Lung (tissue), 11 donors: ENCODE measurements at regions not wholly inside any gene's neighbourhood (a gene's known extent, or its start where the extent isn't known, plus 50 kb on each side); places are given as distances from the start of the nearest gene placed in this dataset.

Experiments used
- ATAC-seq: fragments of 200-7000 bp; cut with Tn5 transposase; one replicate; pipeline ENCODE4 v1.9.1; 2020; ENCODE audit warnings: moderate number of reproducible peaks; ENCODE audit not compliant: insufficient read depth, low FRiP score
- DNase-seq, 3 donors: peaks; one replicate each; pipeline ENCODE4 v3.0.0-alpha.2; 2013 to 2017
- H3K27ac ChIP-seq, 2 donors: one replicate each; pipeline ENCODE4 v1.5.1; 2013; ENCODE audit warnings: mild to moderate bottlenecking in 2 of 2, moderate library complexity in 2 of 2, control low read depth in 1 of 2, inconsistent platforms in 1 of 2, low read depth in 1 of 2, low read length in 1 of 2
- H3K27me3 ChIP-seq, 3 donors: one replicate each; pipeline ENCODE4 v1.5.1; 2013; ENCODE audit warnings: low read length in 2 of 3; ENCODE audit not compliant: control insufficient read depth in 3 of 3, insufficient read depth in 3 of 3
- H3K36me3 ChIP-seq, 4 donors: one replicate each; pipeline ENCODE4 v1.5.1; 2013; ENCODE audit warnings: low read length in 4 of 4, mild to moderate bottlenecking in 1 of 4, moderate library complexity in 1 of 4; ENCODE audit not compliant: control insufficient read depth in 4 of 4, insufficient read depth in 4 of 4
- H3K4me1 ChIP-seq, 5 donors: one replicate each; pipeline ENCODE4 v1.5.1; 2013; ENCODE audit warnings: low read length in 5 of 5, mild to moderate bottlenecking in 2 of 5, moderate library complexity in 1 of 5; ENCODE audit not compliant: control insufficient read depth in 5 of 5, insufficient read depth in 5 of 5
- H3K4me3 ChIP-seq: one replicate; pipeline ENCODE4 v1.5.1; 2013; ENCODE audit warnings: mild to moderate bottlenecking, control low read depth, moderate library complexity
- H3K9ac ChIP-seq, 2 donors: one replicate each; pipeline ENCODE4 v1.5.1; 2013; ENCODE audit warnings: low read length in 2 of 2, control low read depth in 1 of 2; ENCODE audit not compliant: insufficient read depth in 1 of 2
- H3K9me3 ChIP-seq, 4 donors: one replicate each; pipeline ENCODE4 v1.5.1; 2013; ENCODE audit warnings: low read length in 3 of 4, mild to moderate bottlenecking in 1 of 4, moderate library complexity in 1 of 4; ENCODE audit not compliant: control insufficient read depth in 4 of 4, insufficient read depth in 3 of 4
- WGBS, 2 donors: extraction: QIAGEN DNeasy Blood & Tissue Kit; methylation state at CpG; one replicate each; pipeline ENCODE4 v1.1.7; 2013; 5-methylcytosine and 5-hydroxymethylcytosine counted together
- TF ChIP-seq, protein P1 (sequence below): IDR thresholded peaks from 2 replicates; pipeline ENCODE4 v1.5.1; 2012; ENCODE audit warnings: mild to moderate bottlenecking; ENCODE audit errors: control extremely low read depth, extremely low read depth
- donor health status: control.
- donor health status: control.
- donor health status: Bipolar disorder and iron deficiency.
- donor health status: healthy.
- donor health status: DM: yes; HTN: yes; CAD: no.

GRCh38 chr10:61067671-61068336, 123.8 kb upstream of the RHOBTB1 start:
- H3K36me3 ChIP-seq = no peaks in the 10 kb centered on the region
- DNase-seq (no peak), ATAC-seq (no peak)
- peaks cover 0 to 1% (median 0%) of the 10 kb centered on the region in 4 donors for H3K9me3 ChIP-seq
- H3K9ac ChIP-seq = no peak overlapping the region
- no peak overlapping the region for H3K4me3 ChIP-seq
- 72 to 74% methylated on average over 4 of the region's 4 CpGs for WGBS, 2 donors
- H3K27ac ChIP-seq = no peak overlapping the region
- TF ChIP-seq, protein P1, sequence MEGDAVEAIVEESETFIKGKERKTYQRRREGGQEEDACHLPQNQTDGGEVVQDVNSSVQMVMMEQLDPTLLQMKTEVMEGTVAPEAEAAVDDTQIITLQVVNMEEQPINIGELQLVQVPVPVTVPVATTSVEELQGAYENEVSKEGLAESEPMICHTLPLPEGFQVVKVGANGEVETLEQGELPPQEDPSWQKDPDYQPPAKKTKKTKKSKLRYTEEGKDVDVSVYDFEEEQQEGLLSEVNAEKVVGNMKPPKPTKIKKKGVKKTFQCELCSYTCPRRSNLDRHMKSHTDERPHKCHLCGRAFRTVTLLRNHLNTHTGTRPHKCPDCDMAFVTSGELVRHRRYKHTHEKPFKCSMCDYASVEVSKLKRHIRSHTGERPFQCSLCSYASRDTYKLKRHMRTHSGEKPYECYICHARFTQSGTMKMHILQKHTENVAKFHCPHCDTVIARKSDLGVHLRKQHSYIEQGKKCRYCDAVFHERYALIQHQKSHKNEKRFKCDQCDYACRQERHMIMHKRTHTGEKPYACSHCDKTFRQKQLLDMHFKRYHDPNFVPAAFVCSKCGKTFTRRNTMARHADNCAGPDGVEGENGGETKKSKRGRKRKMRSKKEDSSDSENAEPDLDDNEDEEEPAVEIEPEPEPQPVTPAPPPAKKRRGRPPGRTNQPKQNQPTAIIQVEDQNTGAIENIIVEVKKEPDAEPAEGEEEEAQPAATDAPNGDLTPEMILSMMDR = no peak
- H3K27me3 ChIP-seq = no peaks in the 10 kb centered on the region
- H3K4me1 ChIP-seq = peaks cover 0 to 55% (median 5%) of the 10 kb centered on the region in 5 donors

- Histone ChIP-seq H3K9me3 (peaks cover 0 to 1% (median 0%) of the 10 kb centered on the region in 4 donors), H3K9ac (no peak overlapping the region), H3K4me3 (no peak overlapping the region), H3K4me1 (peaks cover 0 to 65% (median 5%) of the 10 kb centered on the region in 5 donors), H3K36me3 (no peaks in the 10 kb centered on the region), H3K27ac (no peak overlapping the region), H3K27me3 (no peaks in the 10 kb centered on the region)
- no peak for ATAC-seq
- WGBS, 2 donors = 34 to 65% methylated on average over 7 of the region's 7 CpGs
- peak in 2 of 3 donors; percentile 69 to 73 for DNase-seq
- TF ChIP-seq, protein P1 = no peak
Measured at GRCh38 chr10:61066661-61067344, 122.8 kb upstream of the RHOBTB1 start.

DNA sequence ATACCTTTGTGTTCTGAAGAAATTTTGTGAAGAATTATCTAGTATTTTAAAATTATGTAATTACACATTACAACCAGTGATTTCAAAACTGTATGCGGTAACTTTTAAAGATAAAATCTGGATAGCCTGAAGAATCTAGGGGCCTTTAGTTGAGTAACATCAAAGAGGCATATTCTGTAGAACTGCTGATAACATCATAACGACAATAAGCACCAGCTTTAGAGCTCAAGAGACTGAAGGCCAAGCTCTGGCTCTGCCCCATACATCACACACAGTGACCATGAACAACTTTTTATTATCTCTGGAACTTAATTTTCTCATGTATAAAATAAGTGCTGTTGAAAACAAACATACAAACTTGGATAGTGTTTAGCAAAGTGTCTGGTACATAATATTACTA, 121.1 kb upstream of the RHOBTB1 start:
- TF ChIP-seq, protein P1 = no peak
- Histone ChIP-seq H3K9ac (no peak overlapping the region), H3K36me3 (no peaks in the 10 kb centered on the region), H3K4me1 (peaks cover 0 to 66% (median 5%) of the 10 kb centered on the region in 5 donors), H3K27ac (no peak overlapping the region), H3K4me3 (no peak overlapping the region), H3K27me3 (no peaks in the 10 kb centered on the region), H3K9me3 (peaks cover 0 to 1% (median 0%) of the 10 kb centered on the region in 4 donors)
- no peak for ATAC-seq
- 68 to 82% methylated on average over 2 of the region's 2 CpGs for WGBS, 2 donors
- DNase-seq = peak in 2 of 3 donors; percentile 66 to 79
